SHP77 (cell line): ENCODE measurements at regions not wholly inside any gene's neighbourhood (a gene's known extent, or its start where the extent isn't known, plus 50 kb on each side); places are given as distances from the start of the nearest gene placed in this dataset.

Experiments used
- DNase-seq, 2 experiments: peaks; one replicate each; lab custom pipeline; 2025; lab: John Stamatoyannopoulos, UW

DNA sequence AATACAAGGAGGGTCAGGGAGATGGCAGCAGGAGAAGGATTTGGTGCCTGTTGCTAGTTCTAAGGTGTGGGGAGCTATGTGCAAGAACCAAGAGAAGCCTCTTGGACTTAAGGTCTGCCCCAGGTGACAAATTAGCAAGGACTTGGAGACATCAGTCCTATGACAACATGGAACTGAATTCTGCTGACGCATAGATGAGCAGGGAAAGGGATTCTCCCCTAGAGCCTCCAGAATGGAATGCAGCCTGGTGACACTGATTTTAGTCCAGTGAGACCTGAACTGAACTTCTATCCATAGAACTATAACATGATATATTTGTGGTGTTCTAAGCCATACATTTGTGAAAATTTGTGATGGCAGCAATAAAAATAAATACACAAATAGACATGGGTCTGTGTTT, 215.6 kb downstream of the ESM1 start:
- no peak for DNase-seq

DNA sequence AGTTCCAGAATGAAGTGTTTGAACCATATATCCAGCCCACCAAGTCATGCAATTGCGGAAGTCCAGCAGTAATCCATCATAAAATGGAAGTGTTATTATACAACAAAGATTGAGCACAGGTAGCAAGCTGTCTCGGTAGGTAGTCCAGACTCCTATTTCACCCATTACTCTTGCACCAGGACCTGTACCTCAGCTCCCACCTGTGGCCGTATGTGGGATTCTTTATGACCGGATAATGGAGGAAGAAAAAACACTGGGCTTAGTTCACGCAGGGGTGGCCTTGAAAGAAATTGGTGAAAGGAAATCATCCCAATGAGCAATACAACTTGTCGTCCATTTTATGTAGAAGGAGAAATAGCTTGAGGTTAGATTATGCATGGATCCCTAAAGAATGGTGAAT, 216.3 kb downstream of the ESM1 start:
- DNase-seq, result no peak

DNA sequence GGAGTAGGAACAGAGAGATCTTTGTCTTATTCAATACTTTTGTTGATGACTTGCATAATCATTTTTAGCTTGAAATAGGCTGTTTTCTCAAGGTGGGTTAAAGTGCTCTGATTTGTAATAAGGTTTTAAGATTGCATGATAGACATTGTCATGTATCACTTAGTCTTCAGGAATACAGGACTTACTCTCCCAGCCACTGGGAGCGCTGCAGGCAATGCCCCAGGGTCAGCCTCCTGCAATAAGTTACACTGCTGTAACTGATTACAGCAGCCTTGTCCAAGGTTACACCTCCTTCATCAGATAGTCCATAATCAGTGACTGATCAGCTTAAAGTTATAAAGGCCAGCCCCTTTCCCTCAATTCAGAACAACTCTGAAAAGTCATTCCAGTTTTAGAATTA, 218.6 kb downstream of the ESM1 start:
- DNase-seq, result no peak

DNA sequence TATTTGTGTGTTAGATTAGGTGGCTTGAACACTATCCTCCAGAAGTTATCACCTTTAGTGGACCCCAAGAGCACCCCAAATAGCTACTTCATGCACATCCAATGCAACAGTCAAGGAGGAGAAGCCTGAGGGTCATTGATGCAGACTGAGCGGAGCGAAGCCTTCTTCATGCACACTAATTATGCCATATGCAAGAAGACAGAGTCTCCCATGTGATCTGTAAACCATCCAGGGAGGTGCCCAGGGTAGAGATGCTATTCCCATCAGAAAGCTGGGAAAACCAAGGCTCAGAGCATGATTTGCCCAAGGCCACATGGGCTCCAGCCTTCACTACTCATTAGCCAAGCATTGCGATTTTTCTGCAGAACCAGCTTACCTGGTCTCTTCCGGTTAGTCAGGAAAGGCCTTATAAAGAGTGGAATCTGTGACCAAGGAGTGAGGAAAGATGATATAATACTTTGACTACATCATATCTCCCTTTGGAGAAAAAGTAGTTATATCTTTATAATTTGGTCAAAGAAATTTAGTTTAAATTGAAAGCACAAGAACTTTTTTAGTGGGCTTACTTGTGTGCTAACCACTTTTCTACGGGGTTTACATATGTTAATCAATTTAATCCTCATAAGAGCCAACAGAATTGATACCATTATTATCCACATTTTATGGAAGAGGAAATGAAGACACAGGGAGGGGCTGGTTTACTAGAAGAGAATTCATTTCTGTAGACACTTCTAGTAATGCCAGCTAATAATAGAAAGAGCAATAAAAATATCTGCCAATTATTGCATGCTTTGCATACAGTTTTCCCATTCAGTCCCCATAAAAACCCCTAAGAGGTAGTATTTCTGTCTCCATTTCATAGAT, 220.0 kb downstream of the ESM1 start:
- DNase-seq, result no peak

DNA sequence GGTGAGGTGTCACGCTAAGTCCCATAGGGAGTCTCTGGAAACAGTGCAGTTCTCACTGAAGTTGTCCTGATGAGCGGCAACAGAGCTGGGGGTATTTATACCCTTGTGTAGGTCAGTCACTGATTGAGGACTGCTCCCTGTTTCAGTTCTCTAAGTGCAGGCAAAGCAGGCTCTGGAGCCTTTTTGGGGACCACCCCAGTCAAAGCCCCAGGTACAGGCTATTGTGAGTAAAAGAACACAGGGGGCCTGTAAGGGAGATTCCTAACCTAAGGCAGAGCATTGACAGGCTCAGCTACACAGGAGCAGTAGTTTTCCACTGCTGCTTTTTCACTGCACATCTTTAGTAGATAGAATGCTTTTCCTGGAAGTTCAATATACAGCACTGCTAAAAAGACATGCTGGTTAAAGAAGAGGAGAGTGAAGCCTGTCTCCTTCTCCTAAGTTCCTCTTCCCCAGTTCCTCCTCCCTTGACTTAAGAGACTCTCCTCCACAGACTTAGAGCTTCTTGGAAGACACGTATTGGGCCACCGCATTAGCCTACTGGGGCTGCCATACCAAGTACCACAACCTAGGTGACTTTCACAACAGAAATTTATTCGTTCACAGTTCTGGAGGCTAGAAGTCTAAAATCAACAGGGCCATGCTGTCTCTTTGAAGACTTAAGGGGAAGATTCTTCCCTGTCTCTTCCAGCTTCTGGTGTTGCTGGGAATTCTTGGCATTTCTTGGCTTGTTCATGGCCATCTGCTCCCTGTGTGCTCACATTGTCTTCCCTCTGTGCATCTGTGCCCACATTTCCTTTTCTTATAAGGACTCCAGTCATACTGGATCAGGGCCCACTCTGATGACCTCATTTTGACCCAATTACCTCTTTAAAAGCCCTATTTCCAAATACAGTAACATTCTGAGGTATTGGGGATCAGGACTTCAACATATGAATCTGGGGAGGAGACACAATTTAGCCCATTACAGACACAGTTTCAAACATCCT, 221.0 kb downstream of the ESM1 start:
- DNase-seq, result no peak

DNA sequence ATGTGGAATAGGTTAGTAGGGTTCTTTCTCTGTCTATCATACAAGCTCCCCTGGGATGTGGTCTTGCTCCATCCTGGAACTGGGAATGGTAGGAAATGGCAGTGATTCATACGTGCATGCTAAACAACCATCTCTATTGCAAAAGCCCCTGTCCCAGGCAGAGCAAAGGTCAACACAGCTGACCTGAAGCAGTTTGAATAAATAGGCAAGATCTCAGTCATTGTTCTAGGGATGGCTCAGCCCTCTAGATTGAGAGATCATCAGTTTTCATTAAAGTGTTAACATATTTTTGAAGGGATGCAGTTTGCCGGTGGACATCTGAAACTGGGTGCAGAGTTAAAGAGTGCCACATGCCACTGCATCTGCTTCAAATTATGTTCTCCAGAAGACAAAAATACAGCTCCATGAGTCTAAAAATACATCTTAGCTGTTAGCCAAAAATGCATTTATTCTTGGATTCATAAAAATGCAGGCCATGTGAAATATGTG, 224.1 kb downstream of the ESM1 start:
- DNase-seq, result no peak

DNA sequence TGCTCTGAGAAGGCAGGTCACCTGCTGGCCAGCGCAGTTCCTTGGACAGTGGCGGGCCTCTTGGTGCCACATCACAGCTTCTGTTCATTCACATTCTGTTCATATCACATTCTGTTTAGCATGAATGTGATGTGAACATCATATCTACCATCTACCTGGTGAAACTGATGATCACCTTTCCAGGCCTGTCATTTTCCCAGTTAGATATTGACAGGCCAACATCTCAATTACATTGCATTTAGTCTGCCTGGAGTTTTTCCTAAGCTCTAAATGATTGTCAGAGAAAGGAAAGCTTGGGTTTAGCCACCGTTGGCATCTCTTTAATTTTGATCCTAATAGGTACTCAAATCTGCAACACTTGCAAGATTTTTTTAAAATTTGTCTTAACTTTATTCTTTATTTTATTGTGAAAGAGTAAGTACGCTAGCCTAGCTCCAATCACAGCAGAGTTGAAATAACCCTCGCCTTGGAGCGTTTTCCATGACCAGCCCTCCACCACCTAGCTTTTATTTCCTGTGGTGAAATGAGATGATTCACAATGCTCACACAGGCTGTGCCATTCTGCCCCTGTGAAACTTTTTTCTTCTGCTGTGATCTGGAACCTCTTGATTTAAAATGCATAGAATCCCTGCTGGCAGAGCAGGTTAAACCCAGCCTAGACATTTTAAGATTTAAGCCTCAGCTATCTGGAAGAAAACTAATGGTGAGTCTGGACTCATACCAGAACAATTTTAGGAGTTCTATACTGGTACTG, 225.0 kb downstream of the ESM1 start:
- no peak for DNase-seq

DNA sequence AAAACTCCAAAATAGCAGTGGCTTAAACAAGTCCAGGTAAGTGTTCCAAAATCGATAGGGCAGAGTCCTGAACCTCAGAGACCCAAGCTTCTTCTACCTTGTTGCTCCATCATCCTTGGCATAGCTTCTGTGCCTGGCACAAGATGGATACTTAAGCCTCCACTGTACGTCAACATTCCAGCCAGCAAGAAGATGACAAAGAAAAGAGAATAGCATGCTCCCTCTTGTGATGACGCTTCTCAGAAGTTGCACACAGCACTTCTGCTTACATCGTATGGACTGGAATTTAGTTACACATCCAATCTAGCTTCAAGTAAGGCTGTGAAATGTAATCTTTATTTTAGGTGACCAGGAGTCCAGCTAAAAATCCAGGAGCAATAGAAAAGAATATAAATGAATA, 227.4 kb downstream of the ESM1 start:
- no peak for DNase-seq

DNA sequence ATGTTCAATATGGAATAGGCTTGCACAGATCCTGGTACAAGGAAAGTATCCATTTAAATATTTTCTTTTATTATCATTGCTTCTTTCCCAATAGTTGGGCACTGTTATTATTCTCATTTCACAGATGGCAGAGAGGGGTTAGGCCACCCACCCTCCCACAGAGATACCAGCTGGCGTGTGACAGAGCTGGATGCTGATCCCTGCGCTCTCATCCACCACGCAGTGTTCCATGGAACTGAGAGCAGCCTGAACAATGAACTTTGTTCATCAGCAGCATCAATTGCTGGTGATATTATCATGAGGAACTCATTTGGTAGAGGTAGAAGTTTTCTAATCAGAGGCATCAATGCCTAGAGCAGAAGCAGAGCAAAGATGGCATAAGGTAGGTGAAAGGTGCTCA, 227.9 kb downstream of the ESM1 start:
- DNase-seq, result no peak

DNA sequence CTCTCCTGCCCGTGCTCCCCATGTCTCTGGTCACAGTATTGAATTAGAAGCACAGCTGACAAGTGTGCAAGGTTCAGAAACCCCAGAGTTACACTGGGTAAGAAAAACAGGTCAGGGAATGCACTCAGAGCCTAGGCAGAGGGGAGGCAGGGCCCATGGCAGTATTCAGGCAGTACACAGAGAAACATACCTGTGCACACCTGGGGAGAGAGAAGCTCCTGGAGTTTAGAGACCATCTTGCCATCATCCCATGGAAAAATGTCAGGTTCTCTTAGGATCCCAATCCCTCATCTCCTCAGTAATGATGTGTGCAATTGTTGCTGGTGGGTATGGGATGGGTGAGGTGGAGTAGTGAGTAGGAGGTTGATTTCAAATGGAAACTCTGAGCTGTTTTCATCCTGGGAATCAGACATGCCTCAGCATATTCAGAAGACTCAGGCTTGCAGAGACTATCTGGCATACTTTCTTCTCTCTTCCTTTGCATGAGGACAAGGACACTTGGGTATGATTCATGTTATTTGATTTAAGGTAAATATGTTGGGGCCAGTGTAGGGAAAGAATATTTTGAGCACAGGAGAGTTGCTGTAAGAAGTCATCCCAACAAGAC, 228.5 kb downstream of the ESM1 start:
- DNase-seq, result no peak

DNA sequence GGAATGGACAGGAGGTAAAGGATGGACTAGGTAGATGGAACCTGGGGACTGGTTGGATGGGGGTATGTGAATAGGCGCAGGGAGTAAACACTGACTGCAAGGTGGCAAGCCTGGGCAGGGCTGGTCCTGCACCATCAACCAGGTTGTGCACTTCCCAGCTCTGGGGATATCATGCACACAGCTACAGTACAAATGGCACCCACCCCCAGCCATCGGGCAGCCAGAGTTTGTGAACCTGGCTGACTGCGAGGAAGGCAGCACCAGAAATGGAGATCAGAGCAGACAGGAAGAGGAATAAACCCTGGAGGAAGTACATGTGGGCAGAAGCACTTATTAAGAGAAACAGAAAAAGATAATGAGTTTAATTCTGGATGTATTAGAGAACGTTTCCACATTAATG, 229.1 kb downstream of the ESM1 start:
- DNase-seq, result no peak

DNA sequence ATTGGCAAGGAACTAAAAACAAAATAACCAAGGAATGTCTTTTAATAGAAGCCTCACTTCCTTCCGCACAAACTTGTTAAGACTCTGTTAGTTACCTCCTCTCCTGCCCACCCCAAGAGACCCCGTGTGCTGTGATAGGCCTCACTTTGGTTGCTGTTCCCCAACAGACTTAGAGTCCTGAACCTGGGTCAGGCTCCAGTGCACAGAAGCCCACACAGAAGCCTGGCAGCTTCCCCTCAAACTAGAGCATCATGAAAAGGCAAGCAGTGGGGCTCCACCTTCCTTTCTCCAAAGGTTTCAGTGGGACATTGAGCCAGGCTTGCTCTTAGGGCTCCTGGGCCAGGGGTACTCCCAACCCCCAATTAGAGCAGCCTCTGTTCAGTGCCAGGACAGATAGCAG, 230.5 kb downstream of the ESM1 start:
- DNase-seq, result no peak

DNA sequence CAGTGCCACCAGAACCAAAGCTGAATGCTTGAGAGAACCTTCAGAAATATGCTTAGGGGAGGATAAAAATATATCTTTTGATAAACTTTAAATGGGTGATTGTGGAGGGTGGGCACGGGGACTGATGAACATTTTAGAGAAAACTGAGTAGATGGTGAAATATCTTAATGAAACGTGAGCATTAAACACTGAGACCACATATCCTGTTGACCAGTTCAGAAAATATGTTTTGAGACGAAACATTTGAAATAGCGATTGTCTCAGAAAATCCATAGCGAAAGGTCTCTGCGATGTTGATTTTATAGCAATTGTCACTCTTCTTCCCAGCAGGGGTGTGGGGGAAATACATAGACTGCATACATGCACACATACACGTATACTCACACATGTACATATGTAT, 231.0 kb downstream of the ESM1 start:
- DNase-seq, result no peak

DNA sequence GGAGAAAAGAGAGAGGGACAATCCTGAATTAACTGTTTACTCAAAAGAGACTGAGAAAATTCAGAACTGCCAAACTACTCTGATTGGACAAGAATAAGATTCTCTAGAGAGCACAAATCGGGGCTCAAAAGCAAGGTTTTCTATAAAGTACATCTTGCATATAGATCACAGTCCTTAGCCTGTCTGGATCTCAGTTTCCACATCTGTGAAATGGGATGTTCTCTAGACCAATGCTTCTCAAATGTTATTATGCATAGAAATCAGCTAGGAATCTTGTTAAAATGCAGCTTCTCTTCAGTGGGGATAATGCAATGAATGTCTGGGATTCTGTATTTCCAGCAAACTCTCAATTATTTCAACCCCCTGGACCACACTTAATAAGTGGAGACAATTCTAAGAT, 231.6 kb downstream of the ESM1 start:
- no peak for DNase-seq

DNA sequence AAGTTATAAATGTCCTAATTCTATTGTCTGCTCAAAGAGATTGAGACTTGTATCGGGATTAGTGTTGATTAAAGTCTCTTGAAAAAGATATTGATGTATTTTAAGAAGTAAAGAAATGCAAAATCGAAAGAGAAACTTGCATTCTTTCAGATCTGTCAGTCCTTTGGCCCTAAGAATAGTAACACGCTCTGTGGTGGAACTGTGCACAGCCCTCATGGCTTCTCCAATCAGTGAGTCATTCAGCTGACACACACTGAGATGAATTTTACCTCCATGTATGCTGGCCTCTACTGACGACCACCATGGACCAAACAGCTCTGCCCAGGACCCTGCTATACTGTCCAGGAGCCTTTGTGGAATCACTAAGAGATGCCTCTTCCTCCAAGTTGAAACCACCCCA, 232.4 kb downstream of the ESM1 start:
- DNase-seq, result no peak

DNA sequence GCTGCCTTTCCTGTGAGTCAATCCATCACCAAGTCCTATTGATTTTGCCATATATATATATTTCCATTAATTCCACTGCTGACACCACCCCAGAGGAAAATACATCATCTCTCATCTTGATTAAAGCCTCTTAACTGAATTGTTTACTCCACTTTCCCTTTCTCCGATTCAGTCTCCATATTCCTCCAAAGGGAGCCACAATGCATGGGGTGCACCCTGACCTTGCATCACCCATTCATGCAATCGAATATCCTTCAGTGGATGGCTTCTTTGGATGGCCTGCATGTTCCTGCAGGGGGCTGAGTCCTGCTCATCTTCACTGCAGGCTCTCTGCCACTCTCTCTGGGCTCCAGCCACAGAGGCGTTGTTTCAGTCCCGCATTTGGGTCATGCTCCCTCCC, 231.0 kb downstream of the SNX18 start:
- no peak for DNase-seq

DNA sequence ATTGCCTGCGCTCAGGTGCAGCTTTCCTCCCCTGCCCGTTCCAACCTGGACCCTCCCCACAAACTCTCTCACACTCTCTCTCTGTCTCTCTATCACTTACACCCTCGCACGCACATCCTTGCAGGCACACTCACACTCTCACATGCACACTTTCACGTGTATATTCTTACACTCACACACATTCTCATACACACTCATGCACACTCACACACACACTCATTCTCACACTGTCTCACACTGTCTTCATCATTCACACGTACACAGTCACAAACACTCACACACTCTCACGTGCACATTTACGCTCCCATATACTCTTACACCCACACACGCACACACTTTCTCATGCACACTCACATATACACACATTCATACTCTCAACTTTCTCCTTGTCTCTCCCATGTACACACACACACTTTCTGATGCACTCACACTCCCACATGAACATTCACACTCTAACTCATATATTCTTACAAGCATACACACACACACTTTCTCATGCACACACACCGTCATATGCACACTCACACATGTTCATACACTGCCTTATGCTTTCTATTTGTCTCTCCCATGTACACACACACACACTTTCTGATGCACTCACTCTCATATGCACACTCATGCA, 229.3 kb downstream of the SNX18 start:
- DNase-seq, result no peak

DNA sequence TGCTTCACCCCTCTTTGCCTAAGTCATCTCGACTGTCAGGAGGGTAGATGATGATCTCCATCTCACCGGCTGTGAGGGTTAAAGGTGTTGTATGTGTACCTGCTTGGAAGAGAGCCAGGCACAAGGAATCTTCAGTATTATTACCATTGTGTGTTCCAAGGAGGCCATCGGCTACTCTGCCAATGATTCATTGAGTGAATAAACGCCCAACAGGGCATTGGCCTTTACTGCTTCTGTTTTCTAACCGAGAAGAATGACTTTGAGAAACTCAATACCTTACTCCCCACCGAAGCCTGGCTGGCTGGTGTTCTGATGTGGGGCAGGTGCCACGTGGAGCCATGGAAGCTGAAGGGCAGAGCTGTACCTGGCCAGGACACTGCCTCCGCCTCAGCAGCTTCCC, 228.8 kb downstream of the SNX18 start:
- DNase-seq, result no peak

DNA sequence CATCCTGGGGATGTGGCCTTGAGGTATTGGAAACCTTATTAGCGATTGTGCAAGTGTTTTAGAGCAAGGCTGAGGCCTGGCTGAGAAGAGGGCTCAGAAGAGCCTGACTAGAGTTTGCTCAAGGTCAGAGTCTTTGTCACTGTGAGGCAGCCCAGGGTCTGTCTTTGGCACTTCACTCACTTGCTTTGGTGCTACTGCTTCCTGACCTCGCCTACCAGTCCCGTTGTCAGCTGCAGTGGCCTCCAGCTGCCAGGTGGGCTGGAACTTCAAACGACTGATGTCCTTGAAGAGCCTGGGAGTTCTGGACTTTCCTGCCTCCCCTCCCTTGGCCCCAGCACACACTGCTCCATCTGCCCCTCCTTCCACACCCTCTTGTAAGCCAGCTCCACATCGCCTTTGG, 228.0 kb downstream of the SNX18 start:
- no peak for DNase-seq

DNA sequence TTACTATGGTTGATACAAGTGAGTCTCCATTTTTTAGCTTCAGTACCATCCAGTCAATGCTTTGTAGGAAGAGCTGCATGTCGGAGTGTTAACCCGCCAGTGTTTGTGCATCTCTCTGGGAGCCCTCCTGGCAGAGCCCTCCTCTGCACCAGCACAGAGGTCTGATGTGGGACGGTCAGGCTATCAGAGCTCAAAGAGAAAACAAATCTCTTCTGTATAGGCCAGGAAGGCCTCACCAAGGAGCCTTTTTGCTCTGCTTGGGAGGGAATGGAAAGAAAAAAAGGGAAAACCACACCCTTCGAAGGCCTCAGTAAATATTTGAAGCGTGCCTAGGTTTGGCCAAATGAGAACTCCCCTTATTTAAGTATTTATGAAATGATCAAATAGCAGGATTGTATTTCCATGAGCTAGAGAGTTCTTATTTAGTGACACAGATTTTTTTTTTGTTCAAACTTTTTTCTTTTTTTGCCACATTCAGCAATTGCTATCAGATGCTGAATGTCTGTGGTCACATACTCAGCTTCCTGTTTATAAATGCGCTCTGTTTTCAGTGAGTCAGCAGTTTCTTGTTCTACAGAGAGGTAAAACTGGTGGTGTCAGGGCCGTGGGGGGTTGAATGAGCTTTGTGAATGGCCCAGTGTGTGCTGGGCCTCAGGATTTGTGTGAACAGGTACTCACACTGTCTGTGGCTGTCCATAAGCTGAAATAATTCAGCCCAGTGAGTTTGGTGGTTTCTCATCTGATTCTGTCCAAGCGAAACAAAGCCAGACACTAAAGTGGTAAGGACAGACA, 226.6 kb downstream of the SNX18 start:
- no peak for DNase-seq
